Loucy (cell line): ENCODE measurements at regions not wholly inside any gene's neighbourhood (a gene's known extent, or its start where the extent isn't known, plus 50 kb on each side); places are given as distances from the start of the nearest gene placed in this dataset.

Source experiments
- CTCF ChIP-seq: fragments of 200-600 bp; sonication (generic); conservative IDR thresholded peaks from 2 replicates; pipeline ENCODE4 v1.5.1; 2014; ENCODE audit warnings: mild to moderate bottlenecking, antibody characterized with exemption, low read length
- EZH2phosphoT487 ChIP-seq: fragments of 200-600 bp; IDR thresholded peaks from 2 replicates; pipeline ENCODE4 v1.6.1; 2018; ENCODE audit warnings: antibody characterized with exemption, mild to moderate bottlenecking, moderate library complexity, borderline replicate concordance

GRCh38 chr22:34296461-34296860, 376.2 kb upstream of the LARGE1 start:
- TF ChIP-seq CTCF (no peak), EZH2phosphoT487 (no peak)
